HG03571 (cell line): ENCODE measurements at regions not wholly inside any gene's neighbourhood (a gene's known extent, or its start where the extent isn't known, plus 50 kb on each side); places are given as distances from the start of the nearest gene placed in this dataset.

ENCODE experiments used
- ATAC-seq: cut with Tn5 transposase; IDR thresholded peaks from one replicate; pipeline ENCODE4 v1.9.1; 2021; ENCODE audit not compliant: unreplicated experiment

DNA sequence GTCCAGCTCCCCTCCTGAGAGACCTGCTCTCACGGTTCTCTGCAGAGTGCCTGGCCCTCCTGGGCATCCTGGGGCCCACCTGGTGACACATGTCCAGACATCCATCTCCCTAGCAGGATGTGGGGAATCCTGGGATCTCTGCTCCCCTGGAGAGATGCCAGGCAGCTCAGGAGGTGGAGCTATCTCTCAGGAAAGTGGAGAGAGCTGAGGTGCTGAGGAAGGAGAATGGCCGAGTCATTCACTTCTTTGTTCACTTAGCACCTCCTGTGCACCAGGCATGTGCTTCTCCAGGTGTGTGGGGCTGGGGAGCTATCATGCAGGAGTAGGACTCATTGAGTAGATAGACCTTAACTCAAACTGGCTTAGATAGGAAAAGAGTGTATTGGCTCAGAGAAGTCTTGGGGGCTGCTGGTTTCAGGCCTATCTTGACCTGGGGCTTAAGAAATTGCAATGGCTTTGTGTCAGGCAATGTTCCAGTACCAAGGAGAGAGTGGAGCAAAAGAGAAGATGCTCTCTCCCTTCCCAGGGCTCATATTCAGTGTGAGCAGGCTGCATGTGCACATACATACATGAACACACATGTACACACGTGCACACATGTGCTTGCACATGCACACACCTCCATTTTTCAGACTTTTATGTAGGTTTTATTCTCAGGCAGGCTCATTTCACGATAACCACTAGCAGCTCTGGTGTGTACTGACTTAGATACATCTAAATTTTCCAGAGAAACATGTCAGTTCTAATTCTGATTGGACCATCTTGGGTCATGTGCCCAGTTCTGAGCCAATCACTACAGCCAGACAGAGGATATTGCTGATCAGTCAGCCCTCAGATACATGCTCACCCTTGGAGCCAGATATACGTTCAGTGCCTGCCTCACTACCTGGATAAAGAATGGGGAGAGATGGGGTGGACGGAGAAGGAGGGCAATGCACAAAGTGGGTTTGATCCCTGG lies 437.6 kb downstream of the PTPRU start:
- no peak for ATAC-seq

DNA sequence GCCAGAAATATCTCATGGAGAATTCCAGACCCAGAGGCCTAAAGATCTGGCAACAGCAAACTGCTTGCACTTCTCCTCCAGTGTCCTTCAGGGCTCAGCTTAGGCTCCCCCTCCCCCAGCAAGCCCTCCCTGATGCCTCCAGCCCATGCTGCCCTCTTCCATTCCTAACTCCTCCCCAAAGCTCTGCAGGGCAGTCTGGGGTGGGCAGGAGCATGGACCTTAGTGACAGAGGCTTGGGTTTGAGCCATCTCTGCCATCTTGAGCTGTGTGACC lies 436.8 kb downstream of the PTPRU start:
- no peak for ATAC-seq

DNA sequence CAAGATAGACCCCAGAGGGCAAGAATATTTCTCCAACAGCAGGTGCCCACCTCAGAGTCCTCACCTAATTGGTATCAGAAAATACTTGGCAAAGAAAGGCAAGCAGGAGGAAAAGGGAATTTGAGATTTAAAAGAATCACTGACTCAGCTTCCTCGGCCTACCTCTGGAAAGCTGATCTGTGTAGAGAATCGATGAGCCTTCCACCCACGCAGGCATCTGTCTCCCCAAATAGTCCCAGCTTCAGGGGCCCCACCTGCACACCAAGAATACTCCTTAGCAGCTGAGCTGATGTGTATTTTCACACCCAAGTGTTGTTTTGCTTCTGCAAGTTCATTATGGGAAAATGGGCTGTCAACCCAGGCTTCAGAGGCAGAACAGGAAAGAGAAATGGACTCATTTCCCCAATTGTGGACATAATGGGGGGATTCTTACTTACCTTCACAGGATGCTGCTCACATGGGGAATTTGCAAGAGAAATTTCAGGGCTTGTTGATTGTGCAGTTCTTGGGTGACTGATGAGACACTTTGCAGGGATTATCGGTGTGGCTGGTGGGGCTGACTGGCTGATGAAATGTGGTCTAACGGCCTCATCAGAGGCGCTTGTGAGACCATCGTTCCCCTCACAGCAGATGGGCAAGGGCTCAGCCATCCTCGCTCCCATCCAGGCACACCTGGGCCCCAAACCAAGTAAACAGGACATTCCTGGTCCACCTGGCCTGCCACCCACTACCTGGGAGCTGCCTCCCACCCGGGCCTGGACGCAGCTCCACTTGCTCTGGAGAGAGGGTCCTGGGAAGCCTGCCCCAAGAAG lies 436.3 kb downstream of the PTPRU start:
- no peak for ATAC-seq

DNA sequence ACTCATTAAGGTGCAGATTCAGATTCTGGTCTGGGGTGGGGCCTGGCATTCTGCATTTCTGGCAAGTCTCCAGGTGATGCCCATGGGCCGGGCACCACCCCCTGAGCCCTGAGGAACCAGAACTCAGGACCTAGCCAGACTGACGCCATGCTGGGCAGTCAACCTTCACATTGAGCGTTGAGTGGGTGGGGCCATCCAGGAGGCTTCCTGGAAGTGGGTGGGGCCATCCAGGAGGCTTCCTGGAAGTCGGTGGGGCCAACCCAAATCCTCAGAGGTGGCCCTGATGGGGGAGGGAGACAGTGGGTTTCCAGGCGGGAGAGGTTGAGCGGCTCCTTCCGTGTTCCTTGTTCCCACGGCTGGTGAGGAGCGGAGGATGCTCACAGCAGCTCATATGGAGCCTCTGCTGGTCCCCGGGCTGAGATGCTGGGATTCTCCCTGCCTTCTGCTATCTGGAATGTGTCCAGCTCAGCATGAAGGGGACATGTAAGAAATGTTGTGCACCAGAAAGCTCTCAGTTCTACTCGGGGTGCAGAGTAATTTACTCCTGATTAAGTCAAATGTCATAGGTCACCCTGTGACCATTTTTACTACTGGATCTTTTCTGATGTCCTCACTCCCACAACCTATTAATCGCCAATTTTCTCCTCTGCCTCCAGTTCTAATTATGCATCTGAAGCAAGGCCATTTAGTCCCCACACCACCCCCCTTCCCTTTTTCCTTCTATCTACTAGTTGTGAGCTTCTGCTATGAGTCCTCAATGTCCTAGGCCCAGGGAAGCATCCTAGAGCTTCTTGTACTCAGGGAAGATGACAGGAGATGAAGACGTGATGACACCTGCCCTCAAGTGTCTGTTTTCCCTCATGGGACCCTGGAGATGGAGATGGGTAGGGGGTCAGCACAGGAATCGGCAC lies 435.4 kb downstream of the PTPRU start:
- ATAC-seq = no peak

DNA sequence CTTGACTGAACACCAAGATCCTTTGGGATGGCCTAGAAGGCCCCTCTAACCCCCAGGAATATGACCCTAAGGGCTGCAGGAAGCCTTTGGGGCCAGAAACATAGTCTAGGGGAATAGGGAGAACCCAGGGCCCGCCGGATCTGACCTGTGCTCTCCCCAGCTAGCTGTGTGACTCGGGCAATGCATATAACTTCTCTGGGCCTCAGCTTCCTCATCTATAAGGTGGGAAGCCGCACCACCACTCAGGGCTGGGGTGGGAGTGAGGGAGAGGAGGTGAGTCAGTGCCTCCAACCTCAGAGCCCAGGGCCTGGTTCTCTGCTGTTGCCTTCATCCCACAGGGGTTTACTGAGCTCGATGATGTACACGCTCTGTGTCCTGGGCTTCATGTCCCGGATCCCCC lies 434.4 kb downstream of the PTPRU start:
- no peak for ATAC-seq

DNA sequence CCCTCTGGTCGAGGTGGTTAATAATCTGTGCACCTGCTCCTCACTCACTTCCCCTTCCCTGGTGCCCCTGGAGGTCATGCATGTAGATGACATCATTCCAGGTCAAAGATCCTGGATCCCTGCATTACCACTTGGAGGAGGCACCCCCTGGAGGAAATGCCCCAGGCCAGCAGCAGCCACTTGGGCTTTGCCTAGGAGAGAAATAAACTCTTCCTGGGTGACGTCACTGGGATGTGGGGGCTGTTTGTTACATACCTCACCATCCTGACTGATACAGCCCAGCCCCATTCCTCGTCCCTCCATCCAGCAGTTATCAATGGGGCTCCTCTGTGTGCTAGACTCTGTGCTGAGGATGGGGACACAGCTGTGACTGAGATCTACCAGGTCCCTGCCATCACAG lies 433.6 kb downstream of the PTPRU start:
- ATAC-seq = no peak

DNA sequence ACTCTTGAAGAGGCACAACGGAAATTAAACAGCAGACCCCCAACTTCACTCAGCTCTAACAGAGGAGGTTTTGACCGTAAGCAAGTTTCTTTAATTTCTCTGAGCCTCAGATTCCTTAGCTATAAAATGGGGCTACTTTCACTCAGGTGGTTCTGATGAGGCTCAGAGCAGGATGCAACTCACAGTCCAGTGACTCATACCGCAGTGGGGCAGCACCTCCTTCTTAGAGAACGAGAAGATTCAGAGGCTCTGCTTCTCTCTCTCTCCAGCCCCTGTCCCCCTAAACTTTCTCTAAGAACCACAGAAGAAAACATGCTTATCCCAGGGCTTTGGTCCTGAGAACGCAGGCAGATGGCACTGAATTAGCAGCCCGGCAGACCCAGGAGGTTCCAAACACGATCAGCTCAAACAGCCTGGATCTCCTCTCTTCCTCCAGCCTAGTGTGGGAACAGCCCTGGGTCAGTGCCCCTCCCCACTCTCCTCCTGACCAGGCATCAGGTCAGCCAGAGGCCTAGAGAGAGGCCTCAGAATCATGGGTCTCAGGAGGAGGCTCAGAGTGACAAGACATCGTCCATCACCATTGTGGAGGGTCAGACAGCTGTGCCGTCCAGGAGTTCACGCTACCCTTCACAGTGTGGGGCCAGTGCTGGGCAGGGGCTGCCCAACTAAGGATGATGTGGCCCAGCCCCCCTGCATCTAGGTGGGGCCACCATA lies 433.0 kb downstream of the PTPRU start:
- ATAC-seq = no peak

DNA sequence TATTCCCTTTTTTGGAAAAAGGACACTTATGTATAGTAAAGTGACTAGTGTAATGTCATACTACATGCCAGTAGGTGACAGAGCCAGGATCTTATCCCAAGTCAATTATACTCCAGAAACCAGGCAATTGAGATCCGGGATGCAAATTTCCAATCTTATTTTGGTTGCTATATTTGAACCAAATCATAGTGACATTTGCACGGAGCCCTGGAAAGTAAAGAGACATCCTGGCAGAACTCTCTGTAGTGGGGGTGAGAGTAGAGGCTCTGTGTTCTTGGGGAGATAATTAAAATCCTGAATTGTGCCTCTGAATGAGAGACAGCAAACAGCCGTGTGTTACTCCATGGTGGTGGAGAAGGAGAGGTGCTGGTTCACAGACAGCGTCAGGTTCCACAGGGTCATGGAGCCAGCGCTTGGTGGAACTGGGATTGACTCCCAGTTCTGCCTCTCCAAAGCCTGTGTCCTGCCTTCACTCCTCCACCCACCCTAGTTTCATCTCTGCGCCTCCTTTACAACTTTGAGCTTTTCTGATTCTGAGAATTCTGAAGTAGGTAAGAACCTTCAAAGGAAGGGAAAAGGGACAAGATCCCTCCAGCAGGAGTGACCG lies 432.3 kb downstream of the PTPRU start:
- no peak for ATAC-seq

DNA sequence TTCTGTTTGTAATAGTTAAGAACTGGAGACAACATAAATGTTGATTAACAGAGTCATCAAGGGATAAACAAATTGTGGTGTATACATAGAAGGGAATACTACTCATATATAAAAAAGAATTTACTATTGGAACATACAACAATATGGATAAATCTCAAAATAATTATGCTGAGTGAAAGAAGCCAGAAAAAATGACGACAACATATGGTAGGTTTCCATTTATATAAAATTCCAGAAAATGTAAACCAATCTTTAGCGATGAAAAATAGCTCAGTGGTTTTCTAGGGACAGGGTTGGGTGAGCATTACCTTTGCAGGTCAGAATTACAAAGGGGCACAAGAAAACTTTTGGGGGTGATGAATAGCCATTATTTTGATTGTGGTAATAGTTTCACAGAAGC lies 431.6 kb downstream of the PTPRU start:
- ATAC-seq = no peak

DNA sequence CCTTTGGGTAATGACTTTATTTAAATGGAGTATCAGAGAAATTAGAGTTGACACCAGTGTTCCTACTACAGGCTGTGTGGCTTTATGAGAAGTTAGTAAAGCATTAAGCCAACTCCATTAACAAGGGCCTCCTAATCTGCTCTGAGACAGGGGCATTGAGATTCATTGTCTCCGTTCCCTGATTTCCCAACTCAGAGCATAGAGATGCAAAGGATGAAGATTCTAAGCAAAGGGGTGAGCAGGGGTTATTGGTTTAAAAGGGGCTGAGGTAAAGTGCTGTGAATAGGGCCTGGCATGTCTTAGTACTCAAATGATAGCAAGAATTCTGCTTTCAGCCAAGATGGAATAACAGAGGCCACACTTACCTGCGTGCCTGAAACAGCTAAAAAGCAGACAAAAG lies 428.4 kb downstream of the PTPRU start:
- ATAC-seq = no peak

DNA sequence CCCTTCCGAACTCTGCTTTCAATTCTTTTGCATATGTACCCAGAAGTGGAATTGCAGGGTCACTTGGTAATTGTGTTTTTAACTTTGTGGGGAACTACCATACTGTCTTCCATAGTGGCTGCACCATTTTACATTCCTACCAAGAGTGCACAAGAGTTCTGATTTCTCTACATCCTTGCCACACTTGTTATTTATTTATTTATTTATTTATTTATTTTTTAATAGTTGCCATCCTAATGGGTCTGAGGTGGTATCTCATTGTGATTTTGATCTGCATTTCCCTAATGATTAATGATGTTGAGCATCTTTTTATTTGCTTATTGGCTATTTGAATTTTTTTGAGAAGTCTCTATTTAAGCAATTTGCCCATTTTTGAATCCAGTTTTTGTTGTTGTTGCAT lies 422.4 kb downstream of the PTPRU start:
- ATAC-seq = no peak

DNA sequence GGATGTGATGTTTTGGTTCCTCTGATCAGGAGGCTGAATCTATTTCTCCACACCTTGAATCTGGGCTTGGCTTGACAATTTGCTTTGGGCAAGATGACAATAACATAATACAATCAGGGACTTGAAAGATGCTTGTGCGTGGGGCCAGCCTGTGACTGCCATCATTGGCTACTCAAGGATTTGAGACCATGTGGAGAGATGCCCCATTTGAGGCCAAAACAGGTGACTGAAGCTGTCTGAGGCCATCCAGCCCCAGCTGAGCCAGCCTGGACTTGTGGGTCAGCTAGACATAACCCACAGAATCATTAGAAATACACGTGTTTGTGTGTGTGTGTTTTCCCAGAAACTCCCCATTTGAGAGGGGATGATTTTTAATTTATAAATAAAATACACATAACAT lies 421.5 kb downstream of the PTPRU start:
- no peak for ATAC-seq

DNA sequence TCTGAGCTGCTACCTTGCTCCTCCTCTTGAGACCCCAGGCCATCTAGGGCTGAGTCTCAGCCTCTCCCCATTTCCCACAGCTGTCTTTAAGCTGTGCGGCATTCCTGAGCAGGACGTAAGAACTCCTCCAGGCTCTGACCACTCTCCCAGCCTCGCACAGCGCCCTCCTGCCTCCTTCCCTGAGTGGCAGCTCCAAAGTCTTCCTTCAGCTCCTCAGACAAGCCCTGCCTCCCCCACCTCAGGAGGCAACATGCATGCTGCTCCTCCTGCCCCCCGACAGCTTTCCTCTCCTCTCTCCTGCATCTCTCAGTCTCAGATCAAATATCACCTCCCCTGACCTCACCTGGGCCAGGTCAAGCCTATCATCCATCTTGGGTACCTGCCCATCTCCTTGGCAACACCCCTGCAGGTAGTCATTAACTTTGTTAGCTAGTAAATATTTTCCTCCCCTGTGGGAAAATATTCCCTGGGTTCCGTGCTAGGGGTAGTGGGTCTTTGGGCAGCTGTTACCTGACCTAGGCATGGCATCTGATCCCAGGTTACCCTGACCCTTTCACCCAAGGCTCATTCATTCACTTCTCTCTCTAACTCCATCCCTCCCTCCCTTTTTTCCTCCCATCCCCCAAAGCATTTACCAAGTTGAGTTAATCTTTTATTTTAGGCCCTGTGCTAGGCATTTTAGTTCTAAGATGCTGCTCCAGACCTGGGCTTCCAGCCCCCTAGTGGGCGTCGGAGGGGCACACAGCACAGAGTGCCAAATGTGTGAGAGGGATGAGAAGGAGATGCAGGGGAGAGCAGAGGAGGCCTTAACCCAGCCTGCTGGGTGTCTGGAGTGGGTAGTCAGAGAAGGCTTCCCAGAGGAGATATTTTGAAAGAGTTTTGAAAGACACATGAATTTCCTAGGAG lies 419.9 kb downstream of the PTPRU start:
- no peak for ATAC-seq

DNA sequence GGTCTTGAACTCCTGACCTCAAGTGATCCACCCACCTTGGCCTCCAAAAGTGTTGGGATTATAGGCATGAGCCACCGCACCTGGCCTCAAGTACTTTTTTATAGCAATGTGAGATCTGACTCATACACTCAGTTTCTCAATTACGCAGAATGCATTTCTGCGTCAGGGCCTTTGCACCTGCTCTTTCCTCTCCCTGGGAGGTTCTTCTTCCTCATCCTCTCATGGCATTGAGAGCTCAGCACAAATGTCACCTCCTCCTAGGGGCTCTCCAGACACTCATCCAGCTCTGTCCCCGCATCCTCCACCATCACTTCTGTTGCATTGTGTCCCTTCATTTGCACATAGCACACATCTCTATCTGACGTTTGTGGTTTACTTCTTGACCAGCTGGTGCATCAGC lies 418.8 kb downstream of the PTPRU start:
- ATAC-seq = no peak

DNA sequence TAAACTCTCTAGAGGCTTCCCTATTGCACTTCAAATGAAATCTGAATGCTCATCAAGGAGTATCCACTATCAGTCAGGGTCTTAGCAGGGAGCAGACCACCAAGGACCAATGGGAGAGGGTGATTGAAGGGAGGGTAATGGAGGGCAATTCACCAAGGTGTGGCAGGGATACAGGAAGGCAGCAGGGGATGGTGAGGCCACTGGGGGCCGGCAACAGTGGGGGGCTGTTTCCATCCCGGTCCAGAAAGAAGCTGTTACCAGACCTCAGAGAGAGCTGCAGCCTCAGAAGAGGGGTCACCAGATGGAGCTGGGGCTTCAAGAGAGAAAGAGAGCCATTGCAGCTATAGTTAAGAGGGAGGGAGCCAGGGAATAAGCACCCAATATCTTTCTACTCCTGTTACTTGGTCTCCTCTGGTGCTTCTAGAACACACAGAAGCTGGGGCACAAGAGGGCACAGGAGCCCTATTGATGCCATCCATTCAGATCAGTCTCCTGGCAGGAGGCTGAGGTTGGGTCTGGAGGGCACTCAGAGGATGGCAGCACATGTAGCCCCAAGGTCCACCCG lies 417.6 kb downstream of the PTPRU start:
- no peak for ATAC-seq

DNA sequence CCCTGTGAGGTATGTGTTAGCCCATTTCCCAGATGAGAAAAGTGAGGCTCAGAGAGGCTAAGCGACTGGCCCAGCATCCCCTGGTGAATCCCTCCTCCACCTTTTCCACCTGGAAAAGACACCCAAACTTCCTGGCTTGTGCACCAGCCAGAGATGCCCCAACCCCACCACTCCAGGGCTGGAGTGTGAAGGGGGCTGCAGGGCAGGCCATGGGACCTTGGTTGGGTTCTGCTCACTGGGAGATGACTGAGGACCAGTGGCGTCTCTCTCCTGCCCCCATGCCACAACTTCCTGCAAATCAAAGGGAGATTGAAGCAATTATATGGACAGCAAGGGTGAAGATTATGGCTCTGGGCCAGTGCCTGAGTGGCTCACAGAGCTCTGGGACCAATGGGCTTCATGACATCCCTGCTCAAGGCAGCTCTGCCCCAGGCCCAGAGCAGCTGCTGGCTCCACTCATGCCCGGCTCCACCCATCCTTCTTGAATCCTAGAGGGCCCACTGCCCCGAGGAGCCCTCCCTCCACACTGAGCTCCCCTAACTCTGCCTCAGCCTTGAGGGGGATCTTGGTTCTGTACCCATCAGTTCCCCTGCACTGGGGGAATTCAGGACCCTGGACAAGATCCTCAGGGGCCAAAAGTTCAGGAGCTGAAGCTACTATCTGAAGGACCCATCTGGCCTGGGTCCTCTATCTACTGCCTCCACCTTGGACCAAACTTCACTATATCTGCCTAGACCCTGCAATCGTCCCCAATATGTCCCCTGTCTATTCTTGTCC lies 416.9 kb downstream of the PTPRU start:
- no peak for ATAC-seq

DNA sequence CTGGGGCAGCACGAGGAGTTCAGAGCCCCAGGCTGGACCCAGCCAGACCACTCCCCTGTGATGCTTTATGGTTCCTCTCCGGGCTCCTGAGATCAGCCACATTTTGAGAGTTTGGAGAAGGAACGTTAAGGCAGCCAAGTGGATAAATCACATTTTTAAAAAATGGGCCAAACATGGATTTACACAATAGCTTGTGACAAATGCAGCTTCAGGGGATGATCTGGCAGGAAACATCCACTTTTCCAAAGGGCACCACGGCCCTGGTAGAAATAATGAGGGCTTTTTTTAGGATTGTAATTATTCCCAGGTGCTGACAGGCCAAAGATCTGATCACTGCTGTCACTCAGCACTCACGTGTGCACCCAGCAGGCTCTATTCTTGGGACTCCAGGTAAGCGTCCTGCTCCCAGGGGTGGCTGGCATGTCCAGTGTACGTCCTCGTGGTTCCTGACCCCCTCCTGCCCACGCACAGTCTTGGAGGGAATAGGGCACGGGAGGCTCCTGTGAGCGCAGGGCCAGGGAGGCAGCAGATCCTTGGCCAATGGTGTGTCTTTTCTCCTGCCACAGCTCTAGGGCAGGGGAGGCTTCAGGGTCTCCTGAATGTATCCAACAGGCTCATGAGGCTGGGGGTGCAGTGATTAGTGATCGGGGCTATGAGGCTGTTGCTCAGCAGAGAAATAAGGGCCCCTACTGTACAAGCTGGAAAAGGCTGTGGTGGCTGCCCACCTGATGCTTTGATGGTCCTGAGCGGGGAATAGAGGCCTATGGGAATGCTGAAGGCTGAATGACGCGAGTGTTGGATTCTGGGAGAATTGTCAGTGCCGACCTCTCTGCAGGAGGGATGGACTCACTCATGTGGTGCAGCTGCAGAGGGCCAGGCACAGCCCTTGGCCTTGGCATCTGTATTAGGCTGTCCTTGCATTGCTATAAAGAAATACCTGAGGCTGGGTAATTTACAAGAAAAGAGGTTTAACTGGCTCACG lies 415.7 kb downstream of the PTPRU start:
- ATAC-seq = no peak
